ENCODE measurements at regions not wholly inside any gene's neighbourhood (a gene's known extent, or its start where the extent isn't known, plus 50 kb on each side); places are given as distances from the start of the nearest gene placed in this dataset.

DNA sequence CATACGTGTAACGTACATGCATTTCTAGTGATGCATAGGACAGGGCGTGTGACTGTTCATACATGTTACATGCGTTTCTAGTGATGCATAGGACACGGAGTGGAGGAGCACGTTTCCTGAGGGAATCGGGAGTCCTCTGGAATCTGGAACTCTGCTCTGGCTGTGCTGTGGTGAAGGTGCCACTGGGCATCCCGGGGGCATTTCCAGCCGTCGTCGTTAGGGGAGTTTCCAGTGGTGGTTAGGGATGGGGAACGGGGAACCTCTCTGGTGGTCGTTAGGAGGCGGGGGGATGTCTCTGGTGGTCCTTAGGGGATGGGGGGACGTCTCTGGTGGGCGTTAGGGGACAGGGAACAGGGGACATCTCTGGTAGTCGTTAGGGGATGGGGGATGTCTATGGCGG lies 209.6 kb upstream of the SOX1 start:
- TF ChIP-seq CTCF (IDR thresholded peaks at IDR 0.05) (no peak), POLR2A (IDR thresholded peaks at IDR 0.05) (no peak)
